ENCODE measurements at regions not wholly inside any gene's neighbourhood (a gene's known extent, or its start where the extent isn't known, plus 50 kb on each side); places are given as distances from the start of the nearest gene placed in this dataset.

DNA sequence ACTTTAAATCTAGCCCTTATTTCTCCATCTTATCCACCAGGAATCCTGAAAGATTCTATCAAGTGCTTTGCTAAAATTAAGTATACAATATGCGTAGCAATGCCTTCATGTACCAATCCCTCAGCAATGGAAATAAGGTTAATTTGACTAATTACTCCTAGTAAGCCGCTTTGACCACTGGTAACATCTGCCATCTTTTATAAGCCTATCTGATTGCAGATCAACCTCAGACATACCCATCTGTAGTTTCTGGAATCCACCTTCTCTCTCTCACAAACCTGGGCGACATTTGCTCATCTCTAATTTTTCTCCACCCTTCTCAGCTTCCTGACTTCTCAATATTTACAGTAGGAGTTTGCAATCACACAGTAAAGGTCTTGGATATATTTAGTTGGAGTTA is 138.8 kb upstream of the CRHR1 start:
- Histone ChIP-seq H3K4me3 (no peak overlapping the region), H3K36me3 (no peaks in the 10 kb centered on the region), H3K9me3 (no peaks in the 10 kb centered on the region), H3K27me3 (no peaks in the 10 kb centered on the region), H3K27ac (no peak overlapping the region), H3K4me1 (no peaks in the 10 kb centered on the region)
- intact Hi-C loops (cut with DNase I; ENCODE audit: low total_unique reads) = loop anchor here (5.0 kb wide), 1 partner anchor 522 kb away; no protein-coding TSS in a partner anchor
- no peak for TF ChIP-seq POLR2A (IDR thresholded peaks at IDR 0.05)
- TF ChIP-seq CTCF (IDR thresholded peaks at IDR 0.05) = no peak
- no peak for TF ChIP-seq POLR2AphosphoS5 (IDR thresholded peaks at IDR 0.05)
- no peak for DNase-seq (ENCODE audit: low spot score in 2 of 2)

GRCh38 chr17:45646288-45646988 is 137.7 kb upstream of the CRHR1 start:
- Histone ChIP-seq H3K4me3 (no peak overlapping the region), H3K27me3 (no peaks in the 10 kb centered on the region), H3K36me3 (no peaks in the 10 kb centered on the region), H3K9me3 (no peaks in the 10 kb centered on the region), H3K4me1 (no peaks in the 10 kb centered on the region), H3K27ac (peak overlapping the region in 1 of 2 donors; percentile 19)
- DNase-seq (ENCODE audit: low spot score in 2 of 2) = no peak
- TF ChIP-seq POLR2A (IDR thresholded peaks at IDR 0.05) = no peak
- TF ChIP-seq POLR2AphosphoS5 (IDR thresholded peaks at IDR 0.05) = no peak
- TF ChIP-seq CTCF (IDR thresholded peaks at IDR 0.05) = no peak
- intact Hi-C loops (cut with DNase I; ENCODE audit: low total_unique reads) = loop anchor here (5.0 kb wide), 1 partner anchor 521 kb away; no protein-coding TSS in a partner anchor

- intact Hi-C loops (cut with DNase I; ENCODE audit: low total_unique reads) = loop anchor here (5.0 kb wide), 1 partner anchor 519 kb away; no protein-coding TSS in a partner anchor
- Histone ChIP-seq H3K4me1 (no peaks in the 10 kb centered on the region), H3K27ac (no peak overlapping the region), H3K36me3 (no peaks in the 10 kb centered on the region), H3K4me3 (no peak overlapping the region), H3K9me3 (no peaks in the 10 kb centered on the region), H3K27me3 (no peaks in the 10 kb centered on the region)
- TF ChIP-seq POLR2AphosphoS5 (IDR thresholded peaks at IDR 0.05) (no peak), POLR2A (IDR thresholded peaks at IDR 0.05) (no peak), CTCF (IDR thresholded peaks at IDR 0.05) (no peak)
- no peak for DNase-seq (ENCODE audit: low spot score in 2 of 2)
Observed at GRCh38 chr17:45648642-45649041, 135.5 kb upstream of the CRHR1 start.

DNA sequence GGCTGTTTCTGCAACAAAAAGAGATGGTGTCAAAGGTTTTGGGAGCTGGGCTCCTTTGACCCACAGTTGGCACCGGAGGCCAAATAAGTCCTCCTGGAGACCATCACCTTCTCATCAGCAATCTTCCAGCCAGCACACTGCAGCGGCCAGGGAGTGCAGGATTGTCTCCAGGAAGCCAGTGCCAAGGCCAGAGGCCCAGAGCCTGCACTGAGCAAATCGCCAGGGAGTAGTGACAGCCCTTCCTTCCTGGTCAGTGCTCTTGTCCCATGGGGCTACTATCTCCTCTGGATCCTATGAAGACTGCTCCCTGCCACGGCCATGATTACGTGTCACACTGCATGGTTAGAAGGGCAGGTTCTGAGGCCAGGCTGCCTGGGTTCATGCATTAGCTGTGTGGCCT is 134.3 kb upstream of the CRHR1 start:
- DNase-seq (ENCODE audit: low spot score in 2 of 2) = no peak
- no peaks in the 10 kb centered on the region for H3K36me3 ChIP-seq
- no peak for TF ChIP-seq POLR2A (IDR thresholded peaks at IDR 0.05)
- TF ChIP-seq CTCF (IDR thresholded peaks at IDR 0.05) = no peak
- TF ChIP-seq POLR2AphosphoS5 (IDR thresholded peaks at IDR 0.05) = no peak
- no peaks in the 10 kb centered on the region for H3K4me1 ChIP-seq
- intact Hi-C loops (cut with DNase I; ENCODE audit: low total_unique reads) = loop anchor here (5.0 kb wide), 1 partner anchor 518 kb away; no protein-coding TSS in a partner anchor
- H3K27ac ChIP-seq = no peak overlapping the region
- no peaks in the 10 kb centered on the region for H3K9me3 ChIP-seq
- H3K27me3 ChIP-seq = no peaks in the 10 kb centered on the region
- H3K4me3 ChIP-seq = no peak overlapping the region

GRCh38 chr17:45650561-45650960 is 133.6 kb upstream of the CRHR1 start:
- TF ChIP-seq POLR2A (IDR thresholded peaks at IDR 0.05) = no peak
- no peak for TF ChIP-seq POLR2AphosphoS5 (IDR thresholded peaks at IDR 0.05)
- TF ChIP-seq CTCF (IDR thresholded peaks at IDR 0.05) = no peak
- no peaks in the 10 kb centered on the region for H3K9me3 ChIP-seq

More at GRCh38 chr17:45650561-45650960, 133.6 kb upstream of the CRHR1 start:
- no peaks in the 10 kb centered on the region for H3K36me3 ChIP-seq
- intact Hi-C loops (cut with DNase I; ENCODE audit: low total_unique reads) = no loop called here
- H3K27ac ChIP-seq = no peak overlapping the region
- no peaks in the 10 kb centered on the region for H3K4me1 ChIP-seq
- H3K27me3 ChIP-seq = no peaks in the 10 kb centered on the region
- no peak for DNase-seq (ENCODE audit: low spot score in 2 of 2)
- H3K4me3 ChIP-seq = no peak overlapping the region

Data from breast epithelium (tissue), 4 donors.